ENCODE measurements at regions not wholly inside any gene's neighbourhood (a gene's known extent, or its start where the extent isn't known, plus 50 kb on each side); places are given as distances from the start of the nearest gene placed in this dataset.
"Not testable (repeated sequence)": the region's sequence is repeated elsewhere in the genome, so short reads cannot be mapped to it uniquely, and the experiment has no call there.

- no peak for DNase-seq (ENCODE audit: low read depth)
- TF ChIP-seq, protein P1, sequence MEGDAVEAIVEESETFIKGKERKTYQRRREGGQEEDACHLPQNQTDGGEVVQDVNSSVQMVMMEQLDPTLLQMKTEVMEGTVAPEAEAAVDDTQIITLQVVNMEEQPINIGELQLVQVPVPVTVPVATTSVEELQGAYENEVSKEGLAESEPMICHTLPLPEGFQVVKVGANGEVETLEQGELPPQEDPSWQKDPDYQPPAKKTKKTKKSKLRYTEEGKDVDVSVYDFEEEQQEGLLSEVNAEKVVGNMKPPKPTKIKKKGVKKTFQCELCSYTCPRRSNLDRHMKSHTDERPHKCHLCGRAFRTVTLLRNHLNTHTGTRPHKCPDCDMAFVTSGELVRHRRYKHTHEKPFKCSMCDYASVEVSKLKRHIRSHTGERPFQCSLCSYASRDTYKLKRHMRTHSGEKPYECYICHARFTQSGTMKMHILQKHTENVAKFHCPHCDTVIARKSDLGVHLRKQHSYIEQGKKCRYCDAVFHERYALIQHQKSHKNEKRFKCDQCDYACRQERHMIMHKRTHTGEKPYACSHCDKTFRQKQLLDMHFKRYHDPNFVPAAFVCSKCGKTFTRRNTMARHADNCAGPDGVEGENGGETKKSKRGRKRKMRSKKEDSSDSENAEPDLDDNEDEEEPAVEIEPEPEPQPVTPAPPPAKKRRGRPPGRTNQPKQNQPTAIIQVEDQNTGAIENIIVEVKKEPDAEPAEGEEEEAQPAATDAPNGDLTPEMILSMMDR (conservative IDR thresholded peaks at IDR 0.05; ENCODE audit: low read depth, low read length): no peak
- H3K4me3 ChIP-seq (ENCODE audit: low read depth, low read length): no peak overlapping the region
These were observed 109.2 kb upstream of the SHB start for GRCh38 chr9:38178237-38178636.

- H3K4me3 ChIP-seq (ENCODE audit: low read depth, low read length): no peak overlapping the region
- TF ChIP-seq, protein P1 (conservative IDR thresholded peaks at IDR 0.05; ENCODE audit: low read depth, low read length): no peak
- no peak for DNase-seq (ENCODE audit: low read depth)
These were observed 108.7 kb upstream of the SHB start for GRCh38 chr9:38177680-38178079.

DNA sequence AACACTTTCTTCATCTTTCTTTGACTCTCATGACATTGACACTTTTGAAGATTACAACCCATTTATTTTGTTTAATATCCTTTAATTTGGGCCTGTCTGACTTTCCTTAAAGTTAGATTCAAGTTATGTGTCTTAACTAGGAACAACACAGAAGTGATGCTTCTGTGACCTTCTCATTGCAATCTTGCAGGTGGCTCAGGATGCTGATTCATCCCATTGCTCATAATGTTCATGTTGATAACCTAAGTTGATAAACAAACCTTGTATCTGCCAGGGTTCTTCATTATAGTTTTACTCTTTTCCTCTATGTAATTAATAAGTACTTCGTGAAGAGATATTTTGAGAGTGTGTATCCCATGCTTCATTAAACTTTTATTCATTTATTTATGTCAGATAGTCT is 107.2 kb upstream of the SHB start:
- H3K4me3 ChIP-seq (ENCODE audit: low read depth, low read length): no peak overlapping the region
- no peak for DNase-seq (ENCODE audit: low read depth)
- TF ChIP-seq, protein P1 (conservative IDR thresholded peaks at IDR 0.05; ENCODE audit: low read depth, low read length): no peak

- no peak for DNase-seq (ENCODE audit: low read depth)
- TF ChIP-seq, protein P1 (conservative IDR thresholded peaks at IDR 0.05; ENCODE audit: low read depth, low read length): no peak
- H3K4me3 ChIP-seq (ENCODE audit: low read depth, low read length): no peak overlapping the region
These were observed 106.4 kb upstream of the SHB start for GRCh38 chr9:38175423-38175822.

GRCh38 chr9:38172586-38172985 is 103.6 kb upstream of the SHB start:
- DNase-seq (ENCODE audit: low read depth): no peak
- TF ChIP-seq, protein P1 (conservative IDR thresholded peaks at IDR 0.05; ENCODE audit: low read depth, low read length): no peak
- no peak overlapping the region for H3K4me3 ChIP-seq (ENCODE audit: low read depth, low read length)

DNA sequence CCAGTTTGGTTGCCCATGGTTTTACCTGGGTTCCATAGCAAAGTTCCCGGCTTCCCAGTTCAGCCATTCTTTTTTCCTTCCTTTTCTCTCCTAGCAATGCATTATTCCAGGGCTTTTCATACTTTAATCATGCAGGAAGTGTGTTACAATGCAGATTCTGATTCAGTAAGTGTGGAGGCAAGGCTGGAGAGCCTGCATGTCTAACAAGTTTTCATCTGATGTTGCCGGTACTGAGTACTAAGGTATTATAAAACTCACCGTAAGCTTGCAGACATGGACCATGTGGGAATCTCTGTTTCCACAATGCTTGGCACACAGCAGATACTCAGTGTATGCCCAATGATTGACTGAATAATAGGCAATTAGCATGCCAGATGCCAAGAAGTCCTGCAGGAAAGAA is 102.9 kb upstream of the SHB start:
- TF ChIP-seq, protein P1 (conservative IDR thresholded peaks at IDR 0.05; ENCODE audit: low read depth, low read length): no peak
- no peak overlapping the region for H3K4me3 ChIP-seq (ENCODE audit: low read depth, low read length)
- no peak for DNase-seq (ENCODE audit: low read depth)

GRCh38 chr9:38171538-38171884 is 102.5 kb upstream of the SHB start:
- TF ChIP-seq, protein P1 (conservative IDR thresholded peaks at IDR 0.05; ENCODE audit: low read depth, low read length): no peak
- DNase-seq (ENCODE audit: low read depth): no peak
- no peak overlapping the region for H3K4me3 ChIP-seq (ENCODE audit: low read depth, low read length)

GRCh38 chr9:38170763-38171537 is 101.9 kb upstream of the SHB start:
- not testable (repeated sequence) for H3K4me3 ChIP-seq (ENCODE audit: low read depth, low read length)
- peak; percentile 42 for DNase-seq (ENCODE audit: low read depth)

DNA sequence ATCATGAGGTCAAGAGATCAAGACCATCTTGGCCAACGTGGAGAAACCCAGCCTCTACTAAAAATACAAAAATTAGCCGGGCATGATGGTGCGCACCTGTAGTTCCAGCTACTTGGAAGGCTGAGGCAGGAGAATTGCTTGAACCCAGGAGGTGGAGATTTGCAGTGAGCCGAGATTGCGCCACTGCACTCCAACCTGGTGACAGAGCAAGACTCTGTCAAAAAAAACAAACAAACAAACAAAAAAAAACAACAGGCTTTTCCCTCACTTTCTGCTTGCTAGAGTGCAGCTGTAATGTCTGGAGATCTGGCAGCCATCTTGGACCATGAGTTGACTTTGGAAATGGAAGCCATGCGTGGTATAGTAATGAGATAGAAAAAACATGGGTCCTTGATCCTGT is 101.1 kb upstream of the SHB start:
- DNase-seq (ENCODE audit: low read depth); H3K4me3 ChIP-seq (ENCODE audit: low read depth, low read length): not testable (repeated sequence)

Measured in choroid plexus epithelial cell (primary cell).